Inferior parietal cortex (tissue), 1 donor: ENCODE measurements at regions not wholly inside any gene's neighbourhood (a gene's known extent, or its start where the extent isn't known, plus 50 kb on each side); places are given as distances from the start of the nearest gene placed in this dataset.
"Not testable (repeated sequence)": the region's sequence is repeated elsewhere in the genome, so short reads cannot be mapped to it uniquely, and the experiment has no call there.

Experiments used
- DNase-seq: peaks from one replicate; pipeline ENCODE4 v3.0.0-alpha.2; 2016; ENCODE audit errors: extremely low spot score

GRCh38 chr12:74119811-74120362, 417.7 kb upstream of the ATXN7L3B start:
- peak; percentile 67 for DNase-seq

GRCh38 chr12:74120644-74121043, 417.0 kb upstream of the ATXN7L3B start:
- no peak for DNase-seq

GRCh38 chr12:74129702-74130101, 407.9 kb upstream of the ATXN7L3B start:
- no peak for DNase-seq

- no peak for DNase-seq
Measured at GRCh38 chr12:74144396-74144795, 393.2 kb upstream of the ATXN7L3B start.

- DNase-seq: no peak
Measured at GRCh38 chr12:74145328-74145727, 392.3 kb upstream of the ATXN7L3B start.

GRCh38 chr12:74148849-74149248, 388.8 kb upstream of the ATXN7L3B start:
- no peak for DNase-seq

- no peak for DNase-seq
Measured at GRCh38 chr12:74152370-74152769, 385.3 kb upstream of the ATXN7L3B start.

- no peak for DNase-seq
Measured at GRCh38 chr12:74166096-74166495, 371.5 kb upstream of the ATXN7L3B start.

GRCh38 chr12:74169607-74170006, 368.0 kb upstream of the ATXN7L3B start:
- no peak for DNase-seq

- DNase-seq: no peak
Measured at GRCh38 chr12:74170645-74171477, 366.8 kb upstream of the ATXN7L3B start.

GRCh38 chr12:74171478-74171909, 366.1 kb upstream of the ATXN7L3B start:
- DNase-seq: no peak

GRCh38 chr12:74174961-74175360, 362.7 kb upstream of the ATXN7L3B start:
- DNase-seq: not testable (repeated sequence)

GRCh38 chr12:74185360-74185759, 352.3 kb upstream of the ATXN7L3B start:
- DNase-seq: no peak

- no peak for DNase-seq
Measured at GRCh38 chr12:74193191-74193590, 344.4 kb upstream of the ATXN7L3B start.

GRCh38 chr12:74204236-74204635, 333.4 kb upstream of the ATXN7L3B start:
- DNase-seq: no peak

GRCh38 chr12:74227846-74228545, 309.6 kb upstream of the ATXN7L3B start:
- no peak for DNase-seq

- DNase-seq: no peak
Measured at GRCh38 chr12:74229671-74230070, 308.0 kb upstream of the ATXN7L3B start.

- no peak for DNase-seq
Measured at GRCh38 chr12:74235342-74235741, 302.3 kb upstream of the ATXN7L3B start.

- DNase-seq: no peak
Measured at GRCh38 chr12:74241341-74241740, 296.3 kb upstream of the ATXN7L3B start.

- no peak for DNase-seq
Measured at GRCh38 chr12:74242088-74242487, 295.5 kb upstream of the ATXN7L3B start.

GRCh38 chr12:74245458-74245857, 292.2 kb upstream of the ATXN7L3B start:
- DNase-seq: no peak

- no peak for DNase-seq
Measured at GRCh38 chr12:74250891-74251290, 286.7 kb upstream of the ATXN7L3B start.

GRCh38 chr12:74253826-74254225, 283.8 kb upstream of the ATXN7L3B start:
- DNase-seq: not testable (repeated sequence)
